ENCODE measurements at regions not wholly inside any gene's neighbourhood (a gene's known extent, or its start where the extent isn't known, plus 50 kb on each side); places are given as distances from the start of the nearest gene placed in this dataset.

- no peak overlapping the region for H3K4me3 ChIP-seq
- H3K36me3 ChIP-seq = no peaks in the 10 kb centered on the region
- no peak for TF ChIP-seq CTCF (IDR thresholded peaks at IDR 0.05; ENCODE audit: low read depth, low read length)
- H3K27me3 ChIP-seq = no peaks in the 10 kb centered on the region
- H3K4me1 ChIP-seq (ENCODE audit: low read depth) = peaks cover 22% of the 10 kb centered on the region
- no peak overlapping the region for H3K27ac ChIP-seq
- no peak for DNase-seq (ENCODE audit: low read depth in 1 of 2, low spot score in 1 of 2)
- H3K9me3 ChIP-seq (ENCODE audit: low read depth) = no peaks in the 10 kb centered on the region
These were observed 103.2 kb upstream of the CASZ1 start for GRCh38 chr1:10899490-10900250.

- Histone ChIP-seq H3K27me3 (no peaks in the 10 kb centered on the region), H3K4me1 (ENCODE audit: low read depth) (peaks cover 28% of the 10 kb centered on the region), H3K36me3 (no peaks in the 10 kb centered on the region), H3K27ac (no peak overlapping the region), H3K4me3 (no peak overlapping the region), H3K9me3 (ENCODE audit: low read depth) (no peaks in the 10 kb centered on the region)
- no peak for TF ChIP-seq CTCF (IDR thresholded peaks at IDR 0.05; ENCODE audit: low read depth, low read length)
- no peak for DNase-seq (ENCODE audit: low read depth in 1 of 2, low spot score in 1 of 2)
These were observed 103.8 kb upstream of the CASZ1 start for GRCh38 chr1:10900251-10900651.

- no peak for TF ChIP-seq CTCF (IDR thresholded peaks at IDR 0.05; ENCODE audit: low read depth, low read length)
- DNase-seq (ENCODE audit: low read depth in 1 of 2, low spot score in 1 of 2) = no peak
These were observed 104.2 kb upstream of the CASZ1 start for GRCh38 chr1:10900691-10901090.

GRCh38 chr1:10901091-10901890 lies 104.8 kb upstream of the CASZ1 start:
- Histone ChIP-seq H3K4me3 (no peak overlapping the region), H3K27ac (no peak overlapping the region), H3K36me3 (no peaks in the 10 kb centered on the region), H3K27me3 (no peaks in the 10 kb centered on the region), H3K4me1 (ENCODE audit: low read depth) (peaks cover 34% of the 10 kb centered on the region), H3K9me3 (ENCODE audit: low read depth) (no peaks in the 10 kb centered on the region)
- no peak for DNase-seq (ENCODE audit: low read depth in 1 of 2, low spot score in 1 of 2)
- no peak for TF ChIP-seq CTCF (IDR thresholded peaks at IDR 0.05; ENCODE audit: low read depth, low read length)

More at GRCh38 chr1:10900691-10901090, 104.2 kb upstream of the CASZ1 start:
- H3K4me1 ChIP-seq (ENCODE audit: low read depth) = peaks cover 33% of the 10 kb centered on the region
- H3K27me3 ChIP-seq = no peaks in the 10 kb centered on the region
- no peaks in the 10 kb centered on the region for H3K36me3 ChIP-seq
- H3K9me3 ChIP-seq (ENCODE audit: low read depth) = no peaks in the 10 kb centered on the region
- no peak overlapping the region for H3K4me3 ChIP-seq
- no peak overlapping the region for H3K27ac ChIP-seq

GRCh38 chr1:10901891-10902805 lies 105.7 kb upstream of the CASZ1 start:
- Histone ChIP-seq H3K36me3 (no peaks in the 10 kb centered on the region), H3K27me3 (no peaks in the 10 kb centered on the region), H3K4me1 (ENCODE audit: low read depth) (peaks cover 34% of the 10 kb centered on the region), H3K9me3 (ENCODE audit: low read depth) (no peaks in the 10 kb centered on the region), H3K4me3 (no peak overlapping the region), H3K27ac (no peak overlapping the region)
- no peak for TF ChIP-seq CTCF (IDR thresholded peaks at IDR 0.05; ENCODE audit: low read depth, low read length)
- no peak for DNase-seq (ENCODE audit: low read depth in 1 of 2, low spot score in 1 of 2)

Measured in cardiac muscle cell (in vitro differentiated cells and primary cell).